Upper lobe of left lung (tissue), 6 donors: ENCODE measurements at regions not wholly inside any gene's neighbourhood (a gene's known extent, or its start where the extent isn't known, plus 50 kb on each side); places are given as distances from the start of the nearest gene placed in this dataset.

Experiments
- ATAC-seq, 2 donors: fragments of 200-7000 bp; cut with Tn5 transposase; one replicate each; pipeline ENCODE4 v1.9.1; 2022; ENCODE audit warnings: mild to moderate bottlenecking in 2 of 2, moderate library complexity in 2 of 2; ENCODE audit not compliant: low FRiP score in 2 of 2
- DNase-seq, 2 donors: peaks; one replicate each; pipeline ENCODE4 v3.0.0-alpha.2; 2019 to 2020
- H3K27ac ChIP-seq, 4 donors: fragments of 200-600 bp; sonication (generic); one replicate each; pipeline ENCODE4 v1.5.1; 2016 to 2019
- H3K27me3 ChIP-seq, 4 donors: fragments of 200-600 bp; sonication (generic); one replicate each; pipeline ENCODE4 v1.5.1; 2017 to 2019
- H3K36me3 ChIP-seq, 4 donors: fragments of 200-600 bp; sonication (generic); one replicate each; pipeline ENCODE4 v1.5.1; 2016 to 2019
- H3K4me1 ChIP-seq, 4 donors: fragments of 200-600 bp; sonication (generic); one replicate each; pipeline ENCODE4 v1.5.1; 2018 to 2019
- H3K4me3 ChIP-seq, 4 donors: fragments of 200-600 bp; sonication (generic); one replicate each; pipeline ENCODE4 v1.5.1; 2017 to 2019; ENCODE audit warnings: mild to moderate bottlenecking in 2 of 4, moderate library complexity in 1 of 4
- H3K9me3 ChIP-seq, 4 donors: fragments of 200-600 bp; sonication (generic); one replicate each; pipeline ENCODE4 v1.5.1; 2018 to 2019
- CTCF ChIP-seq, 6 experiments: fragments of 450-650 bp in 4 of 6; fragments of 200-600 bp in 2 of 6; sonication (generic) in 2 of 6; IDR thresholded peaks; one replicate each; pipeline ENCODE4 v1.5.1; 2016 to 2019; ENCODE audit warnings: antibody characterized with exemption in 6 of 6
- EP300 ChIP-seq, 4 donors: sonication (generic); formaldehyde crosslinking; IDR thresholded peaks; one replicate each; pipeline ENCODE4 v1.5.1; 2017; ENCODE audit warnings: antibody characterized with exemption in 4 of 4, control low read depth in 2 of 4
- POLR2A ChIP-seq, 4 donors: fragments of 450-650 bp; IDR thresholded peaks; one replicate each; pipeline ENCODE4 v1.5.1; 2016 to 2017; ENCODE audit warnings: antibody characterized with exemption in 4 of 4, mild to moderate bottlenecking in 2 of 4
- POLR2AphosphoS5 ChIP-seq, 2 donors: sonication (generic); formaldehyde crosslinking; IDR thresholded peaks; one replicate each; pipeline ENCODE4 v1.5.1; 2017; ENCODE audit warnings: antibody characterized with exemption in 2 of 2
- WGBS, 2 donors: methylation state at CpG; one replicate each; pipeline ENCODE4 v1.1.5; 2017 to 2018; 5-methylcytosine and 5-hydroxymethylcytosine counted together
- donor health status: DM: no; HTN: no; CAD: no; lungs with moderate emphysema.
- donor health status: DM: no; HTN: yes; CAD: no; lungs with severe emphysema.

DNA sequence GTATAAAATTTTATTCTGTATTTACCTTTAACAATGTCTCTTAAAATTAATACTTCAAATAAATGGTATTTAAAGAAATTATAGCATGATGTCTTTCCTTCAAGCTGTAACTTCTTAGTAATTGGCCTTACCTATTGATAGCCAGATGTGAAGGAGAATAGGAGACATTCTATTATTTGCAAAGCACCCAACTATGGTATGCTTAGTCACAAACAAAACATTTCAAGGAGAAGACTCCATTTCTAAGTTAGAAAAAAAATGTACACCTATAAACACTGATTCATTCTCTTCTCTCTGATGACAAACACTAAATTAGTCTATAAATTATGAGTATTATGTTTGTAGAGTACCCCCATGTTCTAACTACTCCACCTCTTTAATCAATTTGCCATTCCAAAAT, 66.4 kb downstream of the NKX6-1 start:
- H3K27ac ChIP-seq, result no peak overlapping the region
- H3K36me3 ChIP-seq, result no peaks in the 10 kb centered on the region
- no peak overlapping the region for H3K4me3 ChIP-seq
- DNase-seq, result no peak
- H3K4me1 ChIP-seq, result no peaks in the 10 kb centered on the region
- ATAC-seq, result no peak
- TF ChIP-seq CTCF (IDR thresholded peaks at IDR 0.05), result no peak
- TF ChIP-seq POLR2A (IDR thresholded peaks at IDR 0.05), result no peak
- no peak for TF ChIP-seq POLR2AphosphoS5 (IDR thresholded peaks at IDR 0.05)
- no peak for TF ChIP-seq EP300 (IDR thresholded peaks at IDR 0.05)
- H3K27me3 ChIP-seq, result no peaks in the 10 kb centered on the region
- H3K9me3 ChIP-seq, result no peaks in the 10 kb centered on the region

- no peaks in the 10 kb centered on the region for H3K4me1 ChIP-seq
- WGBS, 2 donors, result 39% methylated on average over 1 of the region's 1 CpG
Observed at GRCh38 chr4:84420608-84421007, 78.5 kb downstream of the NKX6-1 start.

GRCh38 chr4:84419201-84419600, 79.9 kb downstream of the NKX6-1 start:
- no peak overlapping the region for H3K27ac ChIP-seq
- WGBS, 2 donors, result 59 to 75% methylated on average over 3 of the region's 3 CpGs
- no peaks in the 10 kb centered on the region for H3K36me3 ChIP-seq
- no peaks in the 10 kb centered on the region for H3K27me3 ChIP-seq
- no peaks in the 10 kb centered on the region for H3K9me3 ChIP-seq
- no peak for TF ChIP-seq POLR2AphosphoS5 (IDR thresholded peaks at IDR 0.05)
- no peak for TF ChIP-seq CTCF (IDR thresholded peaks at IDR 0.05)
- no peak for TF ChIP-seq EP300 (IDR thresholded peaks at IDR 0.05)
- no peak for TF ChIP-seq POLR2A (IDR thresholded peaks at IDR 0.05)
- no peak overlapping the region for H3K4me3 ChIP-seq
- DNase-seq (no peak), ATAC-seq (no peak)
- H3K4me1 ChIP-seq, result no peaks in the 10 kb centered on the region

More at GRCh38 chr4:84420608-84421007, 78.5 kb downstream of the NKX6-1 start:
- no peak for TF ChIP-seq POLR2AphosphoS5 (IDR thresholded peaks at IDR 0.05)
- Histone ChIP-seq H3K27ac (no peak overlapping the region), H3K27me3 (no peaks in the 10 kb centered on the region), H3K9me3 (no peaks in the 10 kb centered on the region), H3K36me3 (no peaks in the 10 kb centered on the region), H3K4me3 (no peak overlapping the region)
- ATAC-seq, result no peak
- DNase-seq, result no peak

- DNase-seq (no peak), ATAC-seq (no peak)
- H3K4me3 ChIP-seq, result no peak overlapping the region
- WGBS, 2 donors, result 42 to 45% methylated on average over 5 of the region's 5 CpGs
- no peaks in the 10 kb centered on the region for H3K4me1 ChIP-seq
- H3K27me3 ChIP-seq, result no peaks in the 10 kb centered on the region
- TF ChIP-seq POLR2A (IDR thresholded peaks at IDR 0.05) (no peak), POLR2AphosphoS5 (IDR thresholded peaks at IDR 0.05) (no peak), EP300 (IDR thresholded peaks at IDR 0.05) (no peak), CTCF (IDR thresholded peaks at IDR 0.05) (no peak)
- no peaks in the 10 kb centered on the region for H3K36me3 ChIP-seq
- H3K27ac ChIP-seq, result no peak overlapping the region
- no peaks in the 10 kb centered on the region for H3K9me3 ChIP-seq
Observed at GRCh38 chr4:84417997-84418709, 80.9 kb downstream of the NKX6-1 start.

DNA sequence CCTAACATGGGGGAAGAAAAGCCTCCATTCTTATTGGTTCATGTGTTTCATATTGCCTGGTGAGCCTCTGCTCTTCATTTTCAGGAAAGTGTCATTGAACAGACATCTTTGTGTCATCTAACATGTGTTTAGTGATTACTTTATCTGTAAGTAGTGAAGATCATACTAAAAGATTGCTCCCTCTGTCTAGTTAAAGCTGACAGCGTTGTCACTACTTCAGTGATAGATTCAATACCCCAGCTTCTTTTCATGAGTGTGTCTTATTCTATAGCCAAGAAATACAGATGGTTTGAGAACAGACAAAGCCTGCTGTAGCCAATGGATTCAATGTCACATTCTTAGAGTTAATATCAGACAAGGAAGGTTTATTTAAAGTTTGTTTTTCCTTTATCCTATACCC, 85.1 kb downstream of the NKX6-1 start:
- TF ChIP-seq CTCF (IDR thresholded peaks at IDR 0.05) (no peak), EP300 (IDR thresholded peaks at IDR 0.05) (no peak), POLR2AphosphoS5 (IDR thresholded peaks at IDR 0.05) (no peak), POLR2A (IDR thresholded peaks at IDR 0.05) (no peak)
- H3K36me3 ChIP-seq, result no peaks in the 10 kb centered on the region
- ATAC-seq, result no peak

More for the DNA sequence above, 85.1 kb downstream of the NKX6-1 start:
- no peak for DNase-seq
- H3K4me1 ChIP-seq, result no peaks in the 10 kb centered on the region
- H3K4me3 ChIP-seq, result no peak overlapping the region
- no peak overlapping the region for H3K27ac ChIP-seq
- no peaks in the 10 kb centered on the region for H3K9me3 ChIP-seq
- 74 to 79% methylated on average over 1 of the region's 1 CpG for WGBS, 2 donors
- no peaks in the 10 kb centered on the region for H3K27me3 ChIP-seq
